OCI-LY3 (cell line): ENCODE measurements at regions not wholly inside any gene's neighbourhood (a gene's known extent, or its start where the extent isn't known, plus 50 kb on each side); places are given as distances from the start of the nearest gene placed in this dataset.

Experiments
- CTCF ChIP-seq: fragments of 200-600, 300-600 bp; sonication (generic); IDR thresholded peaks from 2 replicates; pipeline ENCODE4 v1.5.1; 2014; ENCODE audit warnings: antibody characterized with exemption, low read length, low read depth
- EZH2phosphoT487 ChIP-seq: fragments of 200-600 bp; shearing (Covaris generic); IDR thresholded peaks from 2 replicates; pipeline ENCODE4 v1.6.1; 2018; ENCODE audit warnings: antibody characterized with exemption, mixed run types, low read depth

GRCh38 chr10:108749042-108749441 is 1174.3 kb downstream of the XPNPEP1 start:
- TF ChIP-seq CTCF (no peak), EZH2phosphoT487 (no peak)
